ENCODE measurements at regions not wholly inside any gene's neighbourhood (a gene's known extent, or its start where the extent isn't known, plus 50 kb on each side); places are given as distances from the start of the nearest gene placed in this dataset.

- no peak for DNase-seq (ENCODE audit: low read depth)
- no peak overlapping the region for H3K4me3 ChIP-seq (ENCODE audit: low read length)
- TF ChIP-seq CTCF (conservative IDR thresholded peaks at IDR 0.05; ENCODE audit: low read depth, low read length) = no peak
Measured at GRCh38 chr4:44801384-44801783, 75.0 kb upstream of the GNPDA2 start.

GRCh38 chr4:44791831-44792230 is 65.5 kb upstream of the GNPDA2 start:
- DNase-seq (ENCODE audit: low read depth) = no peak
- TF ChIP-seq CTCF (conservative IDR thresholded peaks at IDR 0.05; ENCODE audit: low read depth, low read length) = no peak
- H3K4me3 ChIP-seq (ENCODE audit: low read length) = no peak overlapping the region

GRCh38 chr4:44777115-44777514 is 50.8 kb upstream of the GNPDA2 start:
- TF ChIP-seq CTCF (conservative IDR thresholded peaks at IDR 0.05; ENCODE audit: low read depth, low read length) = no peak
- DNase-seq (ENCODE audit: low read depth) = no peak
- no peak overlapping the region for H3K4me3 ChIP-seq (ENCODE audit: low read length)
